ENCODE measurements at regions not wholly inside any gene's neighbourhood (a gene's known extent, or its start where the extent isn't known, plus 50 kb on each side); places are given as distances from the start of the nearest gene placed in this dataset.

DNA sequence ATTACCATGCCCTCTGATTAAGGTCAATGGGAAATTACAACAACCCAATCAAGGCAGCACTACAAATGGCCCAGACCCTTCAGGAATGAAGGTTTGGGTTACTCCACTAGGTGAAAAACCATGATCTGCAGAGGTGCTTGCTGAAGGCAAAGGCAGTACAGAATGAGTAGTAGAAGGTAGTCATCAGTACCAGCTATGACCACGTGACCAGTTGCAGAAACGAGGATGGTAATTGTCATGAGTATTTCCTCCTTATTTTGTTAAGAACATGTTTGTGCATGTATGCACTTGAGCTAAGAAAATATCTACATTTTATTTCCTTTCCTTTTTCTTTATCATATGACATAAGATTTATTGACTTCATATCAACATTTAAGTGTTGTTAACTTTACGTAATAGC lies 607.1 kb downstream of the KCNT2 start:
- H3K4me3 ChIP-seq (ENCODE audit: low read depth, low read length) = no peak overlapping the region
- TF ChIP-seq, protein P1, sequence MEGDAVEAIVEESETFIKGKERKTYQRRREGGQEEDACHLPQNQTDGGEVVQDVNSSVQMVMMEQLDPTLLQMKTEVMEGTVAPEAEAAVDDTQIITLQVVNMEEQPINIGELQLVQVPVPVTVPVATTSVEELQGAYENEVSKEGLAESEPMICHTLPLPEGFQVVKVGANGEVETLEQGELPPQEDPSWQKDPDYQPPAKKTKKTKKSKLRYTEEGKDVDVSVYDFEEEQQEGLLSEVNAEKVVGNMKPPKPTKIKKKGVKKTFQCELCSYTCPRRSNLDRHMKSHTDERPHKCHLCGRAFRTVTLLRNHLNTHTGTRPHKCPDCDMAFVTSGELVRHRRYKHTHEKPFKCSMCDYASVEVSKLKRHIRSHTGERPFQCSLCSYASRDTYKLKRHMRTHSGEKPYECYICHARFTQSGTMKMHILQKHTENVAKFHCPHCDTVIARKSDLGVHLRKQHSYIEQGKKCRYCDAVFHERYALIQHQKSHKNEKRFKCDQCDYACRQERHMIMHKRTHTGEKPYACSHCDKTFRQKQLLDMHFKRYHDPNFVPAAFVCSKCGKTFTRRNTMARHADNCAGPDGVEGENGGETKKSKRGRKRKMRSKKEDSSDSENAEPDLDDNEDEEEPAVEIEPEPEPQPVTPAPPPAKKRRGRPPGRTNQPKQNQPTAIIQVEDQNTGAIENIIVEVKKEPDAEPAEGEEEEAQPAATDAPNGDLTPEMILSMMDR (IDR thresholded peaks at IDR 0.05; ENCODE audit: insufficient read depth, low read length, missing control alignments) = no peak
- ChIA-PET CTCF (no interaction called here), POLR2A (no interaction called here)
- no peak for DNase-seq (ENCODE audit: low read depth, low spot score)

DNA sequence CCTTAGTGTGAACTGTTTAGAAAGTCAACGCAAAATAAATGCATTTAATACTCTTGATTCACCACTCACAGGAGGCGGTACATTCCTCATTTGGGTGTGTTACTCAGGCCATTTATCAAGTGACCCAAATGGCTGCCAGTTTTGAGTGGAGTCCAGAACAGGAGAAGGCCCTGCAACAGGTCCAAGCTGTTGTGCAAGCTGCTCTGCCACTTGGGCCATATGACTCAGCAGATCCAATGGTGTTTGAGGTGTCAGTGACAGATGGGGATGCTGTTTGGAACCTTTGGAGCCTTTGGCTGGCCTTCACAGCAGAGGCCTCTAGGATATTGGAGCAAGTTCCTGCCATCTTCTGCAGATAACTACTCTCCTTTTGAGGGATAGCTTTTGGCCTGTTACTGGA lies 609.2 kb downstream of the KCNT2 start:
- TF ChIP-seq, protein P1 (IDR thresholded peaks at IDR 0.05; ENCODE audit: insufficient read depth, low read length, missing control alignments) = no peak
- CTCF ChIA-PET = no interaction called here
- POLR2A ChIA-PET = no interaction called here
- DNase-seq (ENCODE audit: low read depth, low spot score) = no peak
- H3K4me3 ChIP-seq (ENCODE audit: low read depth, low read length) = no peak overlapping the region

DNA sequence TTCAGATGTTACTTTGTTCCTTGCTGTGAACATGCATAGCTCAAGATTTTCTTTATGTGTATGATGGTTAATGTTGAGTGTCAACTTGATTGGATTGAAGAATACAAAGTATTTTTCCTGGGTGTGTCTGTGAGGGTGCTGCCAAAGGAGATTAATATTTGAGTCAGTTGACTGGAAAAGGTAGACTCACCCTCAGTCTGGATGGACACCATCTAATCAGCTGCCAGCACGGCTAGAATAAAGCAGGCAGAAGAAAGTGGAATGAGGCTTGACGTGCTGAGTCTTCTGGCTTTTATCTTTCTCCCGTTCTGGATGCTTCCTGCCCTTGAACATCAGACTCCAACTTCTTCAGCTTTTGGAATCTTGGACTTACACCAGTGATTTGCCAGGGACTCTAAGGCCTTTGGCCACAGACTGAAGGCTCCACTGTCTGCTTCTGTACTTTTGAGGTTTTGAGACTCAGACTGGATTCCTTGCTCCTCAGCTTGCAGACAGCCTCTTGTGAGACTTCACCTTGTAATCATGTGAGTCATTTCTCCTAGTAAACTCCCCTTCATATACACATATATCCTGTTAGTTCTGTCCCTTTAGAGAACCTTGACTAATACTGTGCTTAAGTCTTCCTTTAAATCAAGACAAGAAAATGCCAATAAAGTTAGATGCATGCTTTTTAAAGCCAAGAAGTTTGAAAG lies 626.6 kb downstream of the KCNT2 start:
- POLR2A ChIA-PET = no interaction called here

DNA sequence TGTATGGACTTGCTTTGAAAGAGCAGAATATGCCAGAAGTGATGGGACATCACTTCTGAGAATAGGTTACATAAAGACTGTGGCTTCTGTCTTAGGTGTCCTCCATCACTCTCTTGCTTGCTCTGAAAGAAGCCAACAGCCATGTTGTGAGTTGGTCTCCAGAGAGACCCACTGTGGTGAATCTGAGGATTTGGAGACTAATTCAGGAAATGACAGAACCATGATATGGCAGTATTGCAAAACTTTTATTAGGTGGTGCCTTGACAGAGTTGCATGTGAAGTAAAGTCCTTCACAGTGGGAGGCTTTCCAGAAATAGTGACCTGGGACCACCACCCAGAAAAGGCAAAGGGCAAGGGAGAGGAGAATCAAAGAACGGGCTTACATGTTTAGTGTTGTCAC lies 628.6 kb downstream of the KCNT2 start:
- ChIA-PET CTCF (no interaction called here), POLR2A (no interaction called here)
- H3K4me3 ChIP-seq (ENCODE audit: low read depth, low read length) = no peak overlapping the region
- DNase-seq (ENCODE audit: low read depth, low spot score) = no peak
- TF ChIP-seq, protein P1 (IDR thresholded peaks at IDR 0.05; ENCODE audit: insufficient read depth, low read length, missing control alignments) = no peak

More for the DNA sequence above, 626.6 kb downstream of the KCNT2 start:
- no peak for DNase-seq (ENCODE audit: low read depth, low spot score)
- TF ChIP-seq, protein P1 (IDR thresholded peaks at IDR 0.05; ENCODE audit: insufficient read depth, low read length, missing control alignments) = no peak
- CTCF ChIA-PET = no interaction called here
- H3K4me3 ChIP-seq (ENCODE audit: low read depth, low read length) = no peak overlapping the region

DNA sequence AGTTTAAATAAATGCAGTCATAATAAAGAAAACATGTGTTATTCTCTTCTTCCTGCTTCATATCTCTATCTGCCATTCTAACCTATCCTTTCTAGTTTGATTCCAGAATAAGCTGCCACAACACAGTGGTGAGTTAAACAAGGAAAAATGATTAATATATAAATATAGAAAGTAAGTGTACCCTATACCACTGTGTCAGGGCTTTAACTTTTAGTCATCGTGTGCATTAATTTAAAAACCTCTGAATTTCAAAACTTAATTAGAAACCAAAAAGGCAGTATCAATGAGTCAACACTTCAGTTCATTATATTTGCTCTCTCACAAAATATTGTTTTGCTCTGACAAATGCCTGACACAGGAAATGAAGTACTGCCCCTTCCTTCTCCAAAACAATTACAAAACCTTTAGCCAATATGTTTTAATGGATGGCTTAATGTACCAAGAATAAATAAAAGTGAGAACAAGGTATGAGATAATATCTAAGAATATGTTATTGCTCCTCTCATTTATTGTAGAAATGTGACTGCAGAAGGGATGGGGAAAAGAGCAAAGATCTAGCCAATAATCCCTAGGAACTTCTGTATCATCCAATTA lies 634.8 kb downstream of the KCNT2 start:
- ChIA-PET CTCF (no interaction called here), POLR2A (no interaction called here)
- no peak overlapping the region for H3K4me3 ChIP-seq (ENCODE audit: low read depth, low read length)
- DNase-seq (ENCODE audit: low read depth, low spot score) = no peak
- TF ChIP-seq, protein P1 (IDR thresholded peaks at IDR 0.05; ENCODE audit: insufficient read depth, low read length, missing control alignments) = no peak

DNA sequence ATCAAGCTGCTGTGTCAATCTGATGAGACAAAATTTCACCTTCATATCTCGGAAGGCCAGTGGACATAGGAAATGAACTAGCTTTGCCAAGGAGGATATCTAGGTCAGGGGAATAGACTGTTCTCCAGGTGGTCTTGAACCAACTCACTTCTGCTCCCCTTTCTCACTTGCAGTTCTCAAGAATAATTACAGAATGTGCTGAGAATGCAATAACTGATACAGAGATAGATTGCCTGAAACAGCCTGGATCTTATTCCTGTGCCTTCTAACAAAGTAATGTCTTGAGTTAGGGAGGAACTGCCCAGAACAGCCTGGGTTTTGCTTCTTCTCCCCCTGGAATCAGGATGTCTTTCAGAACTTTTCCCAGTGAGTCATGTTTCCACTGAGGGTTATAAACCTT lies 636.7 kb downstream of the KCNT2 start:
- CTCF ChIA-PET = no interaction called here
- no peak overlapping the region for H3K4me3 ChIP-seq (ENCODE audit: low read depth, low read length)
- TF ChIP-seq, protein P1 (IDR thresholded peaks at IDR 0.05; ENCODE audit: insufficient read depth, low read length, missing control alignments) = no peak
- POLR2A ChIA-PET = no interaction called here
- DNase-seq (ENCODE audit: low read depth, low spot score) = no peak

All from AG04449 (cell line).